ENCODE measurements at regions not wholly inside any gene's neighbourhood (a gene's known extent, or its start where the extent isn't known, plus 50 kb on each side); places are given as distances from the start of the nearest gene placed in this dataset.

GRCh38 chr17:431494-431893 is 78.9 kb upstream of the RPH3AL start:
- Histone ChIP-seq H3K23ac (ENCODE audit: insufficient read length) (no peak overlapping the region), H4K8ac (ENCODE audit: extremely low read depth, insufficient read depth, low read length) (no peak overlapping the region), H4K5ac (ENCODE audit: insufficient read length, low read depth, low read length) (no peak overlapping the region), H3K4me1 (replicated peaks in 1 of 4; ENCODE audit: control insufficient read depth in 3 of 4, insufficient read depth in 4 of 4, low read length in 3 of 4) (peaks cover 0 to 7% (median 7%) of the 10 kb centered on the region in 4 experiments; a peak in 4 of 7 replicates), H2BK20ac (ENCODE audit: low read length) (no peak overlapping the region), H3K4me3 (ENCODE audit: extremely low read depth in 1 of 4, insufficient read depth in 2 of 4, low read depth in 3 of 4, low read length in 4 of 4) (no peak overlapping the region), H3K56ac (replicated peaks; ENCODE audit: insufficient read length, low read depth, low read length) (no peak overlapping the region), H2AFZ (ENCODE audit: low read length) (no peak overlapping the region), H3K79me1 (ENCODE audit: low read depth, low read length) (no peaks in the 10 kb centered on the region), H2BK5ac (ENCODE audit: low read depth, low read length) (no peak overlapping the region), H2BK120ac (replicated peaks; ENCODE audit: low read depth, low read length) (no peak overlapping the region), H2AK5ac (ENCODE audit: low read depth, low read length) (no peak overlapping the region), H3K9me3 (ENCODE audit: insufficient read depth in 2 of 2, low read depth in 1 of 2, low read length in 1 of 2) (peaks cover 0 to 11% of the 10 kb centered on the region in 2 experiments; a peak in 1 of 4 replicates), H3K27me3 (replicated peaks in 1 of 4; ENCODE audit: control insufficient read depth in 3 of 4, extremely low read depth in 1 of 4, insufficient read depth in 3 of 4, low read length in 3 of 4) (no peaks in the 10 kb centered on the region), H3K23me2 (ENCODE audit: low read depth, low read length) (no peaks in the 10 kb centered on the region; the same call in 1 of the 2 replicates), H3K4me2 (ENCODE audit: insufficient read depth in 1 of 2, low read depth in 2 of 2, low read length in 2 of 2) (no peak overlapping the region), H4K91ac (replicated peaks; ENCODE audit: insufficient read length, low read length) (no peak overlapping the region), H3K14ac (ENCODE audit: insufficient read length) (no peak overlapping the region), H4K20me1 (replicated peaks in 1 of 2; ENCODE audit: control insufficient read depth in 1 of 2, insufficient read depth in 2 of 2, low read length in 2 of 2) (no peaks in the 10 kb centered on the region), H2BK12ac (ENCODE audit: low read depth, low read length) (no peak overlapping the region), H2BK15ac (ENCODE audit: low read length) (no peak overlapping the region), H3K4ac (replicated peaks; ENCODE audit: insufficient read length, low read depth, low read length) (no peak overlapping the region), H3K9ac (replicated peaks in 1 of 4; ENCODE audit: extremely low read depth in 1 of 4, low read depth in 3 of 4, low read length in 3 of 4) (no peak overlapping the region), H3K18ac (ENCODE audit: extremely low read depth, low read length) (peak overlapping the region; percentile 48; the same call in 1 of the 2 replicates), H3K79me2 (ENCODE audit: control insufficient read depth in 1 of 2, insufficient read depth in 2 of 2, low read length in 2 of 2) (no peaks in the 10 kb centered on the region), H3K27ac (ENCODE audit: low read depth, low read length) (no peak overlapping the region), H3K36me3 (ENCODE audit: control insufficient read depth in 2 of 4, insufficient read depth in 4 of 4, low read length in 3 of 4) (no peaks in the 10 kb centered on the region)
- FAIRE-seq: no peak
- no peak for DNase-seq (ENCODE audit: low read depth in 1 of 2, low spot score in 2 of 2)
- ChIA-PET CTCF (ENCODE audit: partially characterized antibody) (interaction anchor here (3.1 kb wide), 1 partner anchor 19 kb away, joined by 16 read pairs; no protein-coding TSS in a partner anchor), POLR2A (ENCODE audit: partially characterized antibody) (interaction anchor here (0.6 to 1.2 kb wide), 2 partner anchors 9 to 97 kb away, joined by 3 to 6 read pairs; no protein-coding TSS in a partner anchor)
- TF ChIP-seq KDM1A (IDR thresholded peaks at IDR 0.05; ENCODE audit: borderline replicate concordance, low read length): no peak
- WGBS, 2 experiments (ENCODE audit: extremely low coverage in 1 of 2, insufficient coverage in 1 of 2, insufficient read length in 1 of 2, insufficient replicate concordance in 2 of 2, low coverage in 1 of 2, low lambda C conversion rate in 2 of 2, missing lambda C conversion rate in 1 of 2): 96% methylated on average over 4 of the region's 4 CpGs; no CpG with 5 or more reads in 1 of the 2 experiments

Measured in H1 (cell line).